Right atrium auricular region (tissue), 2 donors: ENCODE measurements at regions not wholly inside any gene's neighbourhood (a gene's known extent, or its start where the extent isn't known, plus 50 kb on each side); places are given as distances from the start of the nearest gene placed in this dataset.

Source experiments
- DNase-seq: peaks from one replicate; pipeline ENCODE4 v3.0.0-alpha.2; 2019; ENCODE audit warnings: low spot score
- H3K27ac ChIP-seq, 2 donors: fragments of 200-600 bp; sonication (generic); 1 replicate in 1 of 2; 2 replicates in 1 of 2; pipeline ENCODE4 v1.5.1; 2016 to 2019
- H3K27me3 ChIP-seq, 2 donors: fragments of 200-600 bp; sonication (generic); one replicate each; pipeline versions ENCODE4 v1.5.1 to v1.6.0; 2017 to 2019
- H3K36me3 ChIP-seq: fragments of 200-600 bp; sonication (generic); one replicate; pipeline ENCODE4 v1.5.1; 2016
- H3K4me1 ChIP-seq, 2 donors: fragments of 200-600 bp; sonication (generic); one replicate each; pipeline versions ENCODE4 v1.5.1 to v1.6.0; 2017 to 2019
- H3K4me3 ChIP-seq, 2 donors: fragments of 200-600 bp; sonication (generic); 1 replicate in 1 of 2; 2 replicates in 1 of 2; pipeline ENCODE4 v1.5.1; 2017 to 2019; ENCODE audit warnings: mild to moderate bottlenecking in 1 of 2, moderate library complexity in 1 of 2
- H3K9me3 ChIP-seq, 2 donors: fragments of 200-600 bp; sonication (generic); one replicate each; pipeline ENCODE4 v1.5.1; 2019
- TF ChIP-seq, protein P1 (sequence below), 2 donors: fragments of 200-600 bp; sonication (generic); IDR thresholded peaks; one replicate each; pipeline ENCODE4 v1.5.1; 2019; ENCODE audit warnings: antibody characterized with exemption in 2 of 2

DNA sequence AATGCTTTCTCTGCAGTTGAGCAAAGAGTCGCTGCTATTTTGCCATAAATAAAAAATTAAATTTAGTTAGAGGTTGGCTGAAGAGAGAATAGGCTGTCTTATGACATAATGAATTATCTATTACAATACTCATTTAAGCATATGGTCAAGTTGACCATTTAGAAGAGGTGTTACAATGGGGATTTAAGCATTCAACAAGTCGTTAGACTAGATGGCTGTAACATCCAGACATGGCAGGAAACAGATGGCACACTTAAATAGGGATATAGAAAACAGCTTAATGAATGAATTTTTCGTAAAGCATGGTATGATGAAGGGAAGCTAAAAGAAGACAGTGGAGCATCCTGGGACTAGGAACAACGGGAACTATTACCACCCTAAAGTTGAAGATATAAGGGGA lies 160.3 kb upstream of the PTPRD start:
- TF ChIP-seq, protein P1, sequence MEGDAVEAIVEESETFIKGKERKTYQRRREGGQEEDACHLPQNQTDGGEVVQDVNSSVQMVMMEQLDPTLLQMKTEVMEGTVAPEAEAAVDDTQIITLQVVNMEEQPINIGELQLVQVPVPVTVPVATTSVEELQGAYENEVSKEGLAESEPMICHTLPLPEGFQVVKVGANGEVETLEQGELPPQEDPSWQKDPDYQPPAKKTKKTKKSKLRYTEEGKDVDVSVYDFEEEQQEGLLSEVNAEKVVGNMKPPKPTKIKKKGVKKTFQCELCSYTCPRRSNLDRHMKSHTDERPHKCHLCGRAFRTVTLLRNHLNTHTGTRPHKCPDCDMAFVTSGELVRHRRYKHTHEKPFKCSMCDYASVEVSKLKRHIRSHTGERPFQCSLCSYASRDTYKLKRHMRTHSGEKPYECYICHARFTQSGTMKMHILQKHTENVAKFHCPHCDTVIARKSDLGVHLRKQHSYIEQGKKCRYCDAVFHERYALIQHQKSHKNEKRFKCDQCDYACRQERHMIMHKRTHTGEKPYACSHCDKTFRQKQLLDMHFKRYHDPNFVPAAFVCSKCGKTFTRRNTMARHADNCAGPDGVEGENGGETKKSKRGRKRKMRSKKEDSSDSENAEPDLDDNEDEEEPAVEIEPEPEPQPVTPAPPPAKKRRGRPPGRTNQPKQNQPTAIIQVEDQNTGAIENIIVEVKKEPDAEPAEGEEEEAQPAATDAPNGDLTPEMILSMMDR (IDR thresholded peaks at IDR 0.05) = no peak
- H3K27ac ChIP-seq = no peak overlapping the region
- H3K27me3 ChIP-seq = no peaks in the 10 kb centered on the region

DNA sequence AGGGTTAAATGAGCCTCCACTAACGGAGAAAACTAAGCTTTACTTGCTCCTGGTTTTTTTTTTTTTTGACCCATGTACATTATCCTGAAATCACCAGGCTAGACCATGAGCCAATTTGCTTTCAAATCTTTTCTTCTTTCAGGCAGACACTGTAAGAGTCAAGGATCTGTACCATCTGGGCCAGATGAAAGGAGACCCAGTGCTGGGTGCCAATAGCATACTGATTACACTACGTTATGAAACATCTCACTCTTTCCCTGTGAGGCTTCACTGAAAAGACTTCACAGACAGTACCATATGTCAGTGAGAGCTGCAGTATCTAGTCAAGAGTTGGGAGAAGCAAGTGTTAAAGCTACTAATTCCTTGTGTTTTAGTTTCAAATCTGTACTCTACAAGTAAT lies 161.2 kb upstream of the PTPRD start:
- Histone ChIP-seq H3K36me3 (no peaks in the 10 kb centered on the region), H3K4me1 (no peaks in the 10 kb centered on the region)

More for the DNA sequence above, 160.3 kb upstream of the PTPRD start:
- Histone ChIP-seq H3K36me3 (no peaks in the 10 kb centered on the region), H3K9me3 (no peaks in the 10 kb centered on the region), H3K4me3 (no peak overlapping the region), H3K4me1 (no peaks in the 10 kb centered on the region)
- no peak for DNase-seq

DNA sequence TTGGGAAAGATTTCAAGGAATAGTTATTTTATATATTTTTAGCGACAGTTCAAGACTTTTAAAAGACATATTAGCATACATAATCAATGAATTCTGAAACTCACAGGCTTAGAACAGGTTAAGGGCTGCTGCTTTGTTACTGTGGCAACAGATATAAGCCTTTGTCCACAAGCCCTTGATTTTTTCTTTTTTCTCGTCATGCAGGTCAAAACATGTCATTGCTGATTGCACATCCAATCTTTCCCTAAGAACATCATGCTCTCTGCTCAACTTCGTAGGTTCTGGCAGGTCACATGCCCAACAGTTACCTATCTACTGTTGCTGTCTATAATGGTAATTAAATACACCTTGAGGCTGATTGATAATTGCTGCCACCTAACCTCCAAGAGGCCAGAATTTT lies 172.5 kb upstream of the PTPRD start:
- H3K4me1 ChIP-seq = no peaks in the 10 kb centered on the region
- H3K36me3 ChIP-seq = no peaks in the 10 kb centered on the region
- H3K27me3 ChIP-seq = no peaks in the 10 kb centered on the region
- TF ChIP-seq, protein P1 (IDR thresholded peaks at IDR 0.05) = no peak
- H3K9me3 ChIP-seq = no peaks in the 10 kb centered on the region
- no peak overlapping the region for H3K4me3 ChIP-seq
- no peak for DNase-seq
- H3K27ac ChIP-seq = no peak overlapping the region

More for the DNA sequence above, 161.2 kb upstream of the PTPRD start:
- Histone ChIP-seq H3K9me3 (no peaks in the 10 kb centered on the region), H3K27ac (no peak overlapping the region), H3K27me3 (no peaks in the 10 kb centered on the region), H3K4me3 (no peak overlapping the region)
- DNase-seq = no peak
- TF ChIP-seq, protein P1 (IDR thresholded peaks at IDR 0.05) = no peak

DNA sequence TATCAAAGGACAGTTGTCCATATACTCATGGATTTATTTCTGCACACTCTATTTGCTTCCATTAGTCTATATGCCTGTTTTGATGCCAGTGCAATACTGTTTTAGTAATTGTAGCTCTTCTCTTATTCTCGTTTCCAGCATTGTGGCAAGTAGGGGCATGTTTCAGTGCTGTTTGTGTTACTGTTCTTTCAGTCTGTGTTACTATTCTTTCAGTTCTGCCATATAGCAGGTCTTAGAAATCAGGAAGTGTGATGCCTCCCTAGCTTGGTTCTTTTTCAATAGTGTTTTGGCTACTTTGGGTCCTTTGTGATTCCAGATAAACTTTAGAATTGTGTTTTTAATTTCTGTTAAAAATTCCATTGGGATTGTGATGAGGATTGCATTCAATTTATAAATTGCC lies 180.5 kb upstream of the PTPRD start:
- no peak overlapping the region for H3K4me3 ChIP-seq
- H3K36me3 ChIP-seq = no peaks in the 10 kb centered on the region

DNA sequence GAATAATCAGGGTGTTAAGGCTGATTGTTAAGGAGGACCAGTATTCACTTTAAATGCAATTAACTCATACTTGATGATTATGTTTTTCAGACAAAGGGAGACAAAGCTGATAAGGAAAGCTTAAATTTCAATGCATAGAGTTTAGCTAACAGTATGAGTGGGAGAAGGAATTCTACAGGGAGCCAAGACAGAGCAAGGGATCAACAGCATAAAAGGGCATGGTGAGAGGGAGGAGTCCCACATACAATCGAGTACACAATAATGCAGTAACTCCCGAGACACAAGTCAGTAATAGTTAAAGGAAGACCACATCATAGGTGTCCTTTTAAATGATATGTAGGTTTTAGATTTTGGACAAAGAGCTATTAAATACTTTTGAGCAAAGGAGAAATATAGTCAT lies 191.7 kb upstream of the PTPRD start:
- Histone ChIP-seq H3K9me3 (no peaks in the 10 kb centered on the region), H3K4me1 (no peaks in the 10 kb centered on the region), H3K27me3 (no peaks in the 10 kb centered on the region), H3K4me3 (no peak overlapping the region), H3K27ac (no peak overlapping the region), H3K36me3 (no peaks in the 10 kb centered on the region)
- TF ChIP-seq, protein P1 (IDR thresholded peaks at IDR 0.05) = no peak
- DNase-seq = no peak

More for the DNA sequence above, 180.5 kb upstream of the PTPRD start:
- Histone ChIP-seq H3K27ac (no peak overlapping the region), H3K4me1 (no peaks in the 10 kb centered on the region), H3K27me3 (no peaks in the 10 kb centered on the region), H3K9me3 (no peaks in the 10 kb centered on the region)
- DNase-seq = no peak
- TF ChIP-seq, protein P1 (IDR thresholded peaks at IDR 0.05) = no peak

DNA sequence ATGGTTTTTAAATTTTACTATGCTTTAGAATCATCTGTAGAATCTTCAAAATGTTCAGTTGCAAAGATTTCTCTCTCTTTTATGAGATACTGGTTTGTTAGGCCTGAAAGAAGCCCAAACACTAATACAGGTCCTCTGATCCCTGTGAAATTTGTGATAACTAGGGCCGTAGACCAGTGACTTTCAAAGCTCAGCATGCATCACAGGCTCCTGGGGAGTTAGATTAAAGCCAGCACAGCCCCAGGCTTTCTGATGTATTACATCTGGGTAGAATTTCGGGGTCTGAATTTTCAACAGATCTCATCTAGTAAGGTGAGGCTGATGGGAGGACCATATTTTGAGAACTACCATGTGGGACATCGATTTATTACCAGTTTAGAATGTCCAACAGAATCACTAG lies 194.1 kb upstream of the PTPRD start:
- Histone ChIP-seq H3K9me3 (no peaks in the 10 kb centered on the region), H3K27ac (no peak overlapping the region), H3K36me3 (no peaks in the 10 kb centered on the region), H3K4me1 (no peaks in the 10 kb centered on the region), H3K4me3 (no peak overlapping the region), H3K27me3 (no peaks in the 10 kb centered on the region)
- TF ChIP-seq, protein P1 (IDR thresholded peaks at IDR 0.05) = no peak
- DNase-seq = no peak
